Stimulated activated CD4-positive, alpha-beta T cell treated with anti-CD3 and anti-CD28 coated beads, TNF-alpha, amount 100 ng/mL, for 48 hours (primary cell): ENCODE measurements at regions not wholly inside any gene's neighbourhood (a gene's known extent, or its start where the extent isn't known, plus 50 kb on each side); places are given as distances from the start of the nearest gene placed in this dataset.
"Not testable (repeated sequence)": the region's sequence is repeated elsewhere in the genome, so short reads cannot be mapped to it uniquely, and the experiment has no call there.

ENCODE experiments used
- DNase-seq, 3 donors: peaks; one replicate each; pipeline ENCODE4 v3.0.0-alpha.2; 2020; ENCODE audit warnings: low read depth in 3 of 3

GRCh38 chr2:61677306-61677705 lies 139.2 kb upstream of the XPO1 start:
- no peak for DNase-seq

DNA sequence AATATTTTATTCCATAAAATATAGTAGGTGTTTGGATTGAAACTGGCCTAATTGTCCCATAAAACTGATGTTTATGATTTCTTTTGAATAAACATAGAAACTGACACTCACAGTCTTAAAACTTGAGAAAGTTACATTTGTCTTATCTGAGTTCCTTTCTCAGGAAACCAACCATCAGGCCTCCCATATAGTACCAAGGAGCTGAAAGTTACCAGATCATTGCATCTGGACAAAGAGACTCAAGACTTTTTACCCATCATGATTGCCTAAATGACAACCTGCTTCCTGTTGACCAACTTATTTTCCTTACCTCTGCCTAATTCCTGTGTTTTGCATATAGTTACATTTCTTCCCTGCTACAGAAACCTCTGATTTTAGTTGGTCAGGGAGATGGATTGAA lies 137.0 kb upstream of the XPO1 start:
- DNase-seq, result no peak

- no peak for DNase-seq
These were observed 133.6 kb upstream of the XPO1 start for GRCh38 chr2:61671561-61672315.

GRCh38 chr2:61670591-61671501 lies 132.7 kb upstream of the XPO1 start:
- DNase-seq, result peak in 1 of 3 donors; percentile 10

- DNase-seq, result no peak
These were observed 126.0 kb upstream of the XPO1 start for GRCh38 chr2:61664190-61664589.

DNA sequence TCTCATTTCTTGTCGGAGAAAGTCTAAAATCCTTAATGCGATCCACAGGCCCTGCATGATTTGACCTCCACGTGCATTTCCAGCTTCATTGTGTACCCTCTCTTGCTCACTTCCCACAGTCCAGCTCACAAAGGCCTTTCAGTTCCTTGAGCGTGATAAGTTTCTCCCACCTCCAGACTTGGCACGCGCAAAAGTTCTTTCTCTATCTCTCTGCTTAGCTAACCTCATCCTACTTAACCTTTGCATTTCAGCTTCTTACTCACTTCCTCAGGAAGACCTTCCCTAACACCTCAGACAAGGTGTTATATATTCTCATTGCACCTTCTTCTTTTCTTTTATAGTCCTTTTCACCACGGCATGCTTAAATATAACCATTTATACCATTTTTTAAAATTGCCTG lies 124.8 kb upstream of the XPO1 start:
- DNase-seq, result no peak

DNA sequence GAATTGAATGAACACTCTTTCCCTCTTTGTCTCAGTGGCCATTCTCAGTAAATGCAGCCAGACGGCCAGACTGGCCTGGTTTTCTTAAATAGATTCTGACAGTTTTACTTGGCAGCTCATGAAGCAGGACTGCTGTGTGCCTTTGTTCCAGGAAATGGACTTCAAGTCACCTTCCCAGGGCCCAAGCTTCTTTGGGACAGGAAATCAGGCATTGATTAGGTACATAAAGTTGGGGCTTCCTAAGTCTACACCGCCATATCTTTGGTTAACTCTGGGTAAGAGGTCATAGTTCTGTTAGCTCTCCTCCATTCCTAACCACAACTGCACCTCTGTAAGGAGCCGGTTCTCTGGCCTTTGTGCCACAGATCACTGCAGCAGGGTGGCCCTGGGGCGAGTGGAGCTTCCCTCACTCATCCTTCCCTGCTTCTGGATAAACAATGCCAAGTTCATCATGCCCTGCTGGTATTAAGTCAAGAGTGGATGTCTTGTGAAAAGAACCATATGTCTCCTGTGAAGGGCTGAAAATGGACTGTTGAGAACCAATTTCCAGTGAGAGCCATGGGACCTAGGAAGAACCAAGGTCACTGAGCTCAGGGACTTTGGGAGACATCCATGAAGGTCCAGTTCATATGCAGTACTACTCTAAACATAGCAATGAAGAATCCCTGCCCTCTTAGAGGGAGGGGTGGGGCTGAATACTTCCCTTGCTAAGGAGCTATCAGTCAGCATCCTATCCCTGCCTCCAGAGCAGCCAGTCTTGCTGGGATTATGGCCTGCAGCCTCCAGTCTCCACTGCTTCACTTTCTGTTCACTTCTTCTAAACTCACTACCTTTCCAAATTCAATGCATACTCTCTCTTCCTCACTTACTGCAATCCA lies 122.6 kb upstream of the XPO1 start:
- DNase-seq, result no peak

GRCh38 chr2:61658841-61659780 lies 121.0 kb upstream of the XPO1 start:
- no peak for DNase-seq

DNA sequence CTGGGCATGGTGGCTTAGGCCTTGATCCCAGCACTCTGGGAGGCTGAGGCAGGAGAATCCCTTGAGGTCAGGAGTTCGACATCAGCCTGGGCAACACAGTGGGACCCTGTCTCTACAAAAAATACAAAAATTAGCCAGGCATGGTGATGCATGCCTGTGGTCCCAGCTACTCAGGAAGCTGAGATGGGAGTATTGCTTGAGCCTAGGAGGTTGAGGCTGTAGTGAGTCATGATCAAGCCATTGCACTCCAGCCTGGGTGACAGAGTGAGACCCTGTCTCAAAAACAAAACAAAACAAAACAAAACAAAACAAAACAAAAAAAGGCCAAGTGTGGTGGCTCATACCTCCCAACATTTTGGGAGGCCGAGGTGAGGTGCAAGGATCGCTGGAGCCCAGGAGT lies 111.8 kb upstream of the XPO1 start:
- DNase-seq, result not testable (repeated sequence)

GRCh38 chr2:61649021-61649420 lies 110.9 kb upstream of the XPO1 start:
- DNase-seq, result no peak

DNA sequence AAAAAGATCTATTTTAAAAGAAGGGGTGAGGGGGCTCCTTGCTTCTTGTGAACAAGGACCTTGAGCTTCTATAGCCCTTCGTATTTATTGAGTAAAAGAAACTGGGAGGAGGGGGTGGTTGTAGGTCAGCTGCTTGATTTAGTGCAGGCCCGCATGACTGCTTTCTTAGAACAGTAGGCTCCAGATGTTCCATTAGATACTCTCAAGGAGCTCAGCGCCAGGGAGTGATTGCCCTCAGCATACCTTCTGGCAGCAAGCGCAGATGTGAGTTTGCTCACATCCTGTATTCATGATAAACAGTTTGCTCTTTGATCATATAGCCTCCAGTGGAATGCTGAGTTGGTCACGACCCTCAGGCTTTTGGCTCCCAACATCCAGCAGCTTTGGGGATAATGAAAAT lies 108.9 kb upstream of the XPO1 start:
- DNase-seq, result no peak

DNA sequence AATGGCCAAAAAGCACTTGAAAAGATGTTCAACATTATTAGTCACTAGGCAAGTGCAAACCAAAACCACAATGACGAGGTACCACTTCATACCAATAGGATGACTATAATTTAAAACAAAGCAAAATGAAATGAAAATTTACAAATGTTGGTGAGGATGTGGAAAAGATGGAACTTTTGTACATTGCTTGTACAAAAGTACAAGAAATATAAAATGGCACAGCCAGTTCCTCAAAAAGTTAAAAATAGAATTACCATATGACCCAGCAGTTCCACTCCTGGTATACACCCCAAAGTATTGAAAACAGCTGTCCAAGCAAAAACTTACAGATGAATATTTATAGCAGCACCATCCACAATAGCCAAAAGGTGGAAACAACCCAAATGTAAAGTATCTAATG lies 107.8 kb upstream of the XPO1 start:
- no peak for DNase-seq

DNA sequence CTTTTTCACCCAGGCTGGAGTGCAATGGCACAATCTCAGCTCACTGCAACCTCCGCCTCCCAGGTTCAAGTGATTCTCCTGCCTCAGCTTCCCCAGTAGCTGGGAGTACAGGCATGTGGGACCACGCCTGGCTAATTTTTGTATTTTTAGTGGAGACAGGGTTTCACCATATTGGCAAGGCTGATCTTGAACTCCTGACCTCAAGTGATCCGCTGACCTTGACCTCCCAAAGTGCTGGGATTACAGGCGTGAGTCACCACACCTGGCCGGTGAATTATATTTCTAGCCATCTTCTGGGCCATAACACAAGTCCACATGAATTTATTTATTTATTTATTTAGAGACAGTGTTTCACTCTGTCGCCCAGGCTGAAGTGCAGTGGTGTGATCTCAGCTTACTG lies 105.0 kb upstream of the XPO1 start:
- DNase-seq, result not testable (repeated sequence)

DNA sequence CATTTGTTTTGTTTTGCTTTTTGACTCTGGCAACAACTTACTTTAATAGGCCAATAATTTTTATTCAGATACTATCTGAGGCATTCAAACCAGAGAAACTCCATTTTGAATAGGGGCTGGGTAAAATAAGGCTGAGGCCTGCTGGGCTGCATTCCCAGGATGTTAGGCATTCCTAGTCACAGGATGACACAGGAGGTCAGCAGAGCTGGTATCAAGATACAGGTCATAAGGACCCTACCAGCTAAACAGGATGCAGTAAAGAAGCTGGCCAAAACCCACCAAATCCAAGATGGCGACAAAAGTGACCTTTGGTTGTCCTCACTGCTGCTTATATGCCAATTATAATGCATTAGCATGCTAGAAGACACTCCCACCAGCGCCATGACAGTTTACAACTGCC lies 102.2 kb upstream of the XPO1 start:
- no peak for DNase-seq

GRCh38 chr2:61639721-61640120 lies 101.6 kb upstream of the XPO1 start:
- no peak for DNase-seq

DNA sequence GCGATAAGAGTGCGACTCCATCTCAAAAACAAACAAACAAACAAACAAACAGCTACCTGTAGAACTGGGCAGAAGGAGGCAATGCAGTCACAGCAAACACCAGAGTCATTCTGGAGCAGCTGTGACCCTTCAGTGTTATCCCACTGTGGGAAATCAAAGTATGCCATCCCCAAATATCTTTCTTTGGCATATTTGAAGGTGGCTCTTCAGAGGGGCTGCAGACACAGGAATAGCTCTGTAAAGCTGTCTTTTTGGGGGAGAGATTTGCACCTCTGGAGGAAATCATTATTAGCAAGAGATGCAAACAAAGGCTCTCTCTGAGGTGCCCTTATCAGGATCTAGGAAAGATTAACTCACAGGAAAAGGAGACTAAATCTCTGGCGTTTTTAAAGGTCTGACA lies 98.5 kb upstream of the XPO1 start:
- DNase-seq, result no peak

DNA sequence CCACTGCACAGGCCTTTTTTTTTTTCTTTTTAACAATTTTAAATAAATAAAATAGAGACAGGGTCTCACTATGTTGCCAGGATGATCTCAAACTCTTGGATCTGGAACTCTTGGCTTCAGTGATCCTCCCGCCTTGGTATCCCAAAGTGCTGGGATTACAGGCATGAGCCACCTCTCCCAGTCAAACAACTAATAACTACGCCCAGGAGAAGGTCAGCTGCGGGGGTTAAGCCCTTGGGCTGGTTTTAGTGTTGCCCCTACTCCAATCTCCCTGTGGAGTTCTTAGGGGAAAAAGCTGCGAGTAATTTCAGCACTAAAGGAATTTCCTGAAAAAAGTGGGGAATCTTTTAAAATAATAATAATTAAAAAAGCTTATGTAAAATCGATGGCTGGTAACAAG lies 96.4 kb upstream of the XPO1 start:
- no peak for DNase-seq

- DNase-seq, result no peak
These were observed 95.1 kb upstream of the XPO1 start for GRCh38 chr2:61633250-61633649.

- DNase-seq, result no peak
These were observed 94.4 kb upstream of the XPO1 start for GRCh38 chr2:61632276-61633169.

- DNase-seq, result no peak
These were observed 93.2 kb upstream of the XPO1 start for GRCh38 chr2:61631321-61631720.
